ENCODE measurements at regions not wholly inside any gene's neighbourhood (a gene's known extent, or its start where the extent isn't known, plus 50 kb on each side); places are given as distances from the start of the nearest gene placed in this dataset.

DNA sequence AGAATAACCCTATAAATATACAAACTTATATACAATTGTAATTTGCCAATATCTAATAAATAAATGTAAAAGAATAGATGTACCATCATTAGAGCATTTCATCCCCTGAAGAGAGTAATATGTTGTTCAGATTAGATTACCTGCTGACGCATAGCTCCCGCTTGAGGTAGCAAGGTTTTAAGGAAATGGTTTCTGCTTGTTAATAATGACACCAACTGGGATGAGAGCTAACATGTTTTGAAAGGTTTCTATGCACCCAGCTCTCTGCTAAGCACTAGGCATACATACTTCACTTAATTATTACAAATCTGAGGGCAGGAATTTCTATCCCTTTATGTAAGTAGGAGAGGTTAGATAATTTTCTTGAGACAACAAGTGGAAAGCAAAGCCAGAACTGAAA, 1003.3 kb upstream of the SORCS1 start:
- TF ChIP-seq, protein P1, sequence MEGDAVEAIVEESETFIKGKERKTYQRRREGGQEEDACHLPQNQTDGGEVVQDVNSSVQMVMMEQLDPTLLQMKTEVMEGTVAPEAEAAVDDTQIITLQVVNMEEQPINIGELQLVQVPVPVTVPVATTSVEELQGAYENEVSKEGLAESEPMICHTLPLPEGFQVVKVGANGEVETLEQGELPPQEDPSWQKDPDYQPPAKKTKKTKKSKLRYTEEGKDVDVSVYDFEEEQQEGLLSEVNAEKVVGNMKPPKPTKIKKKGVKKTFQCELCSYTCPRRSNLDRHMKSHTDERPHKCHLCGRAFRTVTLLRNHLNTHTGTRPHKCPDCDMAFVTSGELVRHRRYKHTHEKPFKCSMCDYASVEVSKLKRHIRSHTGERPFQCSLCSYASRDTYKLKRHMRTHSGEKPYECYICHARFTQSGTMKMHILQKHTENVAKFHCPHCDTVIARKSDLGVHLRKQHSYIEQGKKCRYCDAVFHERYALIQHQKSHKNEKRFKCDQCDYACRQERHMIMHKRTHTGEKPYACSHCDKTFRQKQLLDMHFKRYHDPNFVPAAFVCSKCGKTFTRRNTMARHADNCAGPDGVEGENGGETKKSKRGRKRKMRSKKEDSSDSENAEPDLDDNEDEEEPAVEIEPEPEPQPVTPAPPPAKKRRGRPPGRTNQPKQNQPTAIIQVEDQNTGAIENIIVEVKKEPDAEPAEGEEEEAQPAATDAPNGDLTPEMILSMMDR (IDR thresholded peaks at IDR 0.05; ENCODE audit: low read length) = no peak
- TF ChIP-seq EZH2 (IDR thresholded peaks at IDR 0.05; ENCODE audit: borderline replicate concordance, low read length) = no peak

All from OCI-LY1 (cell line).